GM19467 (cell line): ENCODE measurements at regions not wholly inside any gene's neighbourhood (a gene's known extent, or its start where the extent isn't known, plus 50 kb on each side); places are given as distances from the start of the nearest gene placed in this dataset.

Experiments used
- ATAC-seq: cut with Tn5 transposase; IDR thresholded peaks from one replicate; pipeline ENCODE4 v1.9.1; 2021; ENCODE audit warnings: mild to moderate bottlenecking, moderate library complexity; ENCODE audit not compliant: unreplicated experiment

DNA sequence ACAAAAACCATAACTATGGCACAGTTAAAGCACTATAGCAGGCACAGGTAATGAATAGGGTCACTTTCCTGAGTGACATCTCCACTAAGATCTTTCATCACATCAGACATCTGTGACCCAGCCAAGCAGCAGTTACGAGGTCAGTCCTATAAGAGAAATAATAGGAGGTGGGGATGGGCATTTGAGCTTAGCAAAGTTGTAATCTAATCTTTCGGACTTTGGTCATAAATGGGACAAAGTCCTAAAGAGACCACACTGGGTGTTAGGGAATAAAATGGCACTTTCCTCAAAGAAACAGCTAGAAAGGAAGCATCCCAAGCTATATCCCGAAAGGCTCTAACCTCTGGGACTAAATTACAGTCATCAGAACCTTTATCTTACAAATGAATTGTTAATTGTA, 432.2 kb downstream of the PIK3R1 start:
- no peak for ATAC-seq

- no peak for ATAC-seq
Measured at GRCh38 chr5:68648944-68649857, 433.6 kb downstream of the PIK3R1 start.

DNA sequence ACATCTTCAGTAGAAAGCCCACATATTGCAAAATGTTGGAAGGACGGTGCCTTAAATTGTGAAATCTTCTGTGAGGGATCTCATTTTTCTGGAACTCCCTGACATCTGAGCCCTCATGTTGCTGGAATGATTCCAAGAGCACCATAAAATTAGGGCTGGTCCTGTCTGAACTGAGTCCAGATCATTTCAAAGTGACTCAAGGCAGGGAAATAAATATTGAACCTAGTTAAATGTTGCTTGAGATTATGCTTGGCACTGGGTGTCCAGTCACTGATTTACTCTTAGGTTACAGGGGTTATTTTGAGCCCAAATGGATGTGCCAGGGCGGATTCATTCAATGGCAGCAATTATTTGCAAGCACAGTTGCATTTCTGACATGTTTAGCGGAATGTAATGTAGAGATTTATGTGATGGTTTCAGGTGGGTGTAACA, 437.0 kb downstream of the PIK3R1 start:
- no peak for ATAC-seq

- no peak for ATAC-seq
Measured at GRCh38 chr5:68653471-68653870, 437.9 kb downstream of the PIK3R1 start.

GRCh38 chr5:68657055-68657961, 436.5 kb upstream of the SLC30A5 start:
- ATAC-seq: no peak

DNA sequence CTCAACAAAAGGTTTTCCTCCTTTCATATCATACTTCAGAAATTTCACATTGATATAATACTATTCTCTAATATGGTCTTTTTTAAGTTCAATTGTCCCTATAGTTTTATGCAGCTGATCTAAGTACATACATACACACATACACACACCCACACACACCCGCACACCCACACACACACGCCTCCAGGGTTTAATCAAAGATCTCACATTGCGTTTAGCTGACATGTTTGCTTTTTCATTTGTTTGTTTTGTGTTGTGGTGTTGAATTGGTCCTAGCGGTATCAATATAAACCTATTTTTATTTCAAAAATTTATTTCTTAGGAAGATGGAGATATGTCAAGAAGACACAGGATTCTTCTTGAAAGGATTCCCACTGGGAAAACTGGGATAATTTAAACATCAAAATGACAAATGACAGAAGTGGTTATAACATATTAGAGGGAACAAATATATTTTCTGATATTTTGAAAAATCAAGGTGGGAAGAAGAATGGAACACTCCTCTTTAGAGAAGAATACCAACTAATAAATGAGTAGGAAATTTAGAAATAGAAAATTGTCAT, 434.9 kb upstream of the SLC30A5 start:
- no peak for ATAC-seq

GRCh38 chr5:68659881-68660280, 433.9 kb upstream of the SLC30A5 start:
- ATAC-seq: no peak

DNA sequence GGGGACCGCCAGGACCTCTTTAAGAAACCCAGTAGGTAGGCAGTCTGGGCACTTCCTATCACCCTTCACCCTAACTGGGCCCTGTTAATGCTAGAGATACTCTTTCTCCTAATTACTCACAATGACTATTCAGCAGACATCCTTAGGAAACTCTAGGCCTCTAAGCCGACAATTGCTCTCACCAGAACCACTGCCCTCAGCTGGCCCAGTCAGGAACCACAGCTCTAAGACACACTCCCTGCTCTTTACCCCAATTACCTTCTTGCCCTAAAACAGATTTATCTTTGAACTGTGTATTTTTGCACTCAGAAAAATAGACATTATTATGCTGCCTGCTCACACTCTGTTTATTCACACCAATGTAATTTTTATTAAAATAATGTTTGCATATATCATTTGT, 432.6 kb upstream of the SLC30A5 start:
- no peak for ATAC-seq

DNA sequence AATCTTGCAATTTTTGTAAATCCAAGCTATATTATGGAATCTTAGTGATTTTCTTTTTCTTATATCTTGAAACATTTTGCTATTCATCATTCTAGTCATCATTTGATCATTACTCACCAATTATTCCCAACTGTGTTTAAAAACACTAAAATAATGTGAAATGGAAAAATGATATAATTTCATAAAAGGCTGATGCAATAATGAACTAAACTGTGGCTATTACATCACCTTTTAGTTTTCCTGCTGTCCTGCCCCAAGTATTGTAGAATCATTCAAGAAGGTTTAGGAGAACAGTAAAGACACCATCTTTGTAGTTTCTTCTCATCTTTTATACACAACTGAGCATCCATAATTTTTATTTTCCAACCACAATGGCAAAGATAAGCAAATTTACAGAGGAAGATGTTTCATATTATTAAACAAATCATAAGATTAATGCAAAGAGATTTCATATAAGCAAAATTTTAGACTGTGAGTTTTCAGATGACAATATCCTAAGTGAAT, 431.0 kb upstream of the SLC30A5 start:
- ATAC-seq: no peak

DNA sequence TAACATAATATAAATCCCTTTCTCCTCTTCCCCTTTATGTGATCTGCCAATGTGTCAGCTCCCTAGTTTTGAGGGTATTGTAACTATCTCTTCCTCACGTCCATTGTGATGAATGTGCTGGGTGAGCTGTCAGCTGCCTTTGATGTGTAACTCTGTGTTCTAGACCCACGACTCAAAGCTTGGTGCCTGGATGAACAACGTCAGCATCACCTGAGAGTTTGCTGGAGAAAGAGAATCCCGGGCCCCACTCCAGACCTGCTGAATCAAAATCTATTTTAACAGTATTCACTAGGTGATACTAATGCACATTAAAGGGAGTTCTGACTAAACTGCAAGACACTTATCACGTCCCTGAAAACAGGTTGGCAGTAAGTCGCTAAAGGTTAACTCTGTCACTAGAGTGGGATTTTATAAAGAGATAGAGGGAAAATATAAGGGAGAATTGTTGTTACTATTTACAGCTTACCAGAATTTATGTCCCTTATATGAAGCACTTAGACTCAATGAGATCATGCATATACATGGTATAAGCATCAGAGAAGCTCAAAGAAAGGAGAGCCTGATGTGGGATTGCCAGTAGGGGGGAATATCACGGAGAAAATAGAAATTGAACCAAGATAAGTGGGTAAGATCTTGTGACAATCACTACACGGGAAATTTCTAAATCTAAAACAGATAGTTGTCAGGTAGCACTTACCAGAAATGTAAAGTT, 423.8 kb upstream of the SLC30A5 start:
- ATAC-seq: no peak

DNA sequence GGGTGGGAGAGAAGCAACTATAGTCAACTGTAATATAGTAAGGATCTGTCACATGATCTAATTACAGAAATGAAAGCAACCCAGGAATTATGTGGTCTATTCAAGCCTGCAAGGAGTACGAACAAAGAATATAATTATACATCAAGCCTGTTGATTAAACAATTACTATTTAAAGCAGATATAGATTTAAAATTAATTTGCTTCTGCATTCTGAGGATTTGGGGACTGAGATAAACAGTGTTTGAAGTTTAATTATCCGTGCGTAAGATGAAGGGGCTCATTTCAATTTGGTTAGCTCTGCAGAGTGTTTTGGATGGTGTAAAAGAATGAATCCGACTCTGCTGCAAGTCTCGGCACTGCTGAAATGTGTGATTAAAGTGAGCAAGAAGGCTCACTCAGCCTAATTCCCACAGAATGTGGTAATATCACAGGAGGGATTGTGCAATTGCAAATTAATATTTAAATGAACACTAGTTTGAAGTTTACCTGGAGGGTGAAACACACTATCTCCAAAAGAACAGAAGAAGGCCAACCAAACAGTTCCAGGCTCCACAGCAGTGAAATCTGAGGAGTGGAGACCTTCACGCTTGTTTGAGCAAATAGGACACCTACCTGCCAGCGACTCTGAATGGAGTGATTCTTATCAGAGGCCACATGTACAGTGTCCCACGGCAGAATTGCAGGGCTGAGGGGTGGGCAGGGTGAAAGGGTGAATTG, 420.6 kb upstream of the SLC30A5 start:
- ATAC-seq: no peak

- ATAC-seq: no peak
Measured at GRCh38 chr5:68673823-68674180, 420.0 kb upstream of the SLC30A5 start.

GRCh38 chr5:68679041-68679440, 414.8 kb upstream of the SLC30A5 start:
- ATAC-seq: no peak

- no peak for ATAC-seq
Measured at GRCh38 chr5:68680366-68680765, 413.4 kb upstream of the SLC30A5 start.

GRCh38 chr5:68681929-68682328, 411.9 kb upstream of the SLC30A5 start:
- no peak for ATAC-seq

DNA sequence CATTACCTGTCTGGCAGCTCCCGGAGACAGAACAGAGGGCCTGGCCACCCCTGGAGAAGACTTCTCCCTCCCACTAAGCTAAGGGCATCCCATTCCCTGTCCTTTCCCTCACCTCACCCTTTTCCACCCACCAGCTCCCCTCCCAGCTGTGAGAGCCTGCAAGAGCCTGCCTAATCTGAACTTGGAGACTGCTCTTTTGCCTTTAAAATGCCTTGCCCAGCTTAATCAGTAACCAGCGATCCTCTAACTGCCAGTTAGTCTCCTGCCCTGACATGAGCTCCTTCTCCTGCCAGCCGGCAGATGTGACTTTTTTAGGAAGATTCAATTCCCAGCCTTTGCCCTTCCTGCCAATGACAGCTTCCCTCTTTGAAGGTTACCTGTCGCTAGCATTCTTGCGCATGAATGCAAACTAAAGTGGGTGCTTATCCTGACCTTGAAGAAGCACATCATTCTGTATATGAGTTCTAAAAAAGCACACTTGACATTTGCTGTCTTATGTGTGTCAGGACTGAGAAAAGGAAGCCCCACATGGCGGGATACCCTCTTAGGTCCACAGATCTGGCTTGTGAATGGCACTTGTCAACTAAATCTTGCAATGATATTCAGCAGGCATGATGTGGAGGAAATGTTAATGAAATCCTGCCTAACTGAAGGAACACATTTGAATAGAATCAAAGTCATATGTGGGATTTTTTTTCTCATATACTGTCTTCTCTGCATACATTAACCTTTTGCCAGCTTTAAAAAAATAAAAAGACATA, 411.2 kb upstream of the SLC30A5 start:
- ATAC-seq: no peak

- ATAC-seq: no peak
Measured at GRCh38 chr5:68683632-68684036, 410.2 kb upstream of the SLC30A5 start.

- ATAC-seq: no peak
Measured at GRCh38 chr5:68685863-68686262, 408.0 kb upstream of the SLC30A5 start.

- no peak for ATAC-seq
Measured at GRCh38 chr5:68688547-68688946, 405.3 kb upstream of the SLC30A5 start.
